Suprapubic skin (tissue), 4 donors: ENCODE measurements at regions not wholly inside any gene's neighbourhood (a gene's known extent, or its start where the extent isn't known, plus 50 kb on each side); places are given as distances from the start of the nearest gene placed in this dataset.

Experiments
- CTCF ChIP-seq, 2 donors: fragments of 200-600 bp in 1 of 2; fragments of 450-650 bp in 1 of 2; sonication (generic) in 1 of 2; IDR thresholded peaks; one replicate each; pipeline ENCODE4 v1.5.1; 2016 to 2019; ENCODE audit warnings: antibody characterized with exemption in 2 of 2, mild to moderate bottlenecking in 1 of 2, moderate library complexity in 1 of 2
- EP300 ChIP-seq: sonication (generic); formaldehyde crosslinking; IDR thresholded peaks from one replicate; pipeline ENCODE4 v1.6.1; 2017; ENCODE audit warnings: antibody characterized with exemption
- POLR2A ChIP-seq, 2 donors: fragments of 450-650 bp; IDR thresholded peaks; one replicate each; pipeline ENCODE4 v1.6.1; 2017; ENCODE audit warnings: antibody characterized with exemption in 2 of 2, mild to moderate bottlenecking in 2 of 2, moderate library complexity in 2 of 2
- POLR2AphosphoS5 ChIP-seq, 3 donors: sonication (generic); formaldehyde crosslinking; IDR thresholded peaks; one replicate each; pipeline ENCODE4 v1.6.1; 2017; ENCODE audit warnings: antibody characterized with exemption in 3 of 3

- TF ChIP-seq POLR2A (IDR thresholded peaks at IDR 0.05) (no peak), CTCF (IDR thresholded peaks at IDR 0.05) (no peak), EP300 (no peak), POLR2AphosphoS5 (IDR thresholded peaks at IDR 0.05) (no peak)
Observed at GRCh38 chr2:121088251-121089165, 196.5 kb downstream of the TFCP2L1 start.
